Endothelial cell of umbilical vein (primary cell): ENCODE measurements at regions not wholly inside any gene's neighbourhood (a gene's known extent, or its start where the extent isn't known, plus 50 kb on each side); places are given as distances from the start of the nearest gene placed in this dataset.

Experiments used
- BruUV-seq: library from RNA; stranded (reverse); fragments of 400-500 nt; replicated peaks from 2 replicates; lab custom pipeline; 2021; lab: Mats Ljungman, UMichigan
- CTCF ChIA-PET: fragments of 300-600, 350-600 bp; sonication (Branson Sonifier 250); formaldehyde crosslinking; loops from one replicate; lab custom pipeline; 2021; ENCODE audit warnings: antibody characterized with exemption, inconsistent platforms; lab: Charles Lee
- POLR2A ChIA-PET: fragments of 300-600, 350-600 bp; sonication (Branson Sonifier 250); formaldehyde crosslinking; loops from one replicate; lab custom pipeline; 2021; ENCODE audit warnings: antibody characterized with exemption, inconsistent platforms; lab: Charles Lee
- DNase-seq: peaks from one replicate; pipeline ENCODE4 v3.0.0-alpha.2; 2011; ENCODE audit warnings: low read depth, low spot score
- FAIRE-seq: peaks from 2 replicates; lab custom pipeline; 2011; peaks lifted over from hg19 to GRCh38; lab: Jason Lieb, UNC
- H2AFZ ChIP-seq: 2 replicates; pipeline ENCODE4 v1.6.0; 2012; ENCODE audit warnings: low read depth, low read length, control low read depth, inconsistent platforms
- H3K27ac ChIP-seq: 2 replicates; pipeline ENCODE4 v1.5.1; 2011; ENCODE audit warnings: low read depth, mild to moderate bottlenecking, control low read depth, low read length, moderate library complexity; ENCODE audit not compliant: insufficient read depth
- H3K27me3 ChIP-seq, 2 experiments: 2 replicates each; pipeline versions ENCODE4 v1.6.0 to v1.6.1; 2011; ENCODE audit warnings: low read length in 2 of 2, mixed read lengths in 1 of 2; ENCODE audit not compliant: control insufficient read depth in 2 of 2, insufficient read depth in 2 of 2
- H3K36me3 ChIP-seq, 2 experiments: 2 replicates in 1 of 2; 3 replicates in 1 of 2; pipeline ENCODE4 v1.5.1; 2011; ENCODE audit warnings: low read length in 2 of 2, mild to moderate bottlenecking in 1 of 2, moderate library complexity in 1 of 2; ENCODE audit not compliant: control insufficient read depth in 2 of 2, insufficient read depth in 2 of 2; ENCODE audit errors: extremely low read depth in 1 of 2
- H3K4me1 ChIP-seq: 3 replicates; pipeline ENCODE4 v1.5.1; 2011; ENCODE audit warnings: mild to moderate bottlenecking, low read length; ENCODE audit not compliant: control insufficient read depth, insufficient read depth; ENCODE audit errors: extremely low read depth
- H3K4me2 ChIP-seq: 2 replicates; pipeline ENCODE4 v1.6.1; 2011; ENCODE audit warnings: low read length, control low read depth, mixed read lengths; ENCODE audit not compliant: insufficient read depth
- H3K4me3 ChIP-seq, 3 experiments: fragments of 200-600 bp in 1 of 3; sonication (generic), shearing (Covaris generic) in 1 of 3; replicated peaks in 1 of 3; 2 replicates each; pipeline ENCODE4 v1.5.1; 2011 to 2016; ENCODE audit warnings: control low read depth in 3 of 3, low read length in 3 of 3, mild to moderate bottlenecking in 2 of 3, inconsistent platforms in 1 of 3, low read depth in 1 of 3, moderate library complexity in 1 of 3; ENCODE audit not compliant: insufficient read depth in 1 of 3
- H3K79me2 ChIP-seq: 2 replicates; pipeline ENCODE4 v1.6.0; 2012; ENCODE audit warnings: low read length, inconsistent platforms; ENCODE audit not compliant: control insufficient read depth, insufficient read depth
- H3K9ac ChIP-seq: replicated peaks from 2 replicates; pipeline ENCODE3; 2011; ENCODE audit warnings: low read length, control low read depth; ENCODE audit not compliant: insufficient read depth; ENCODE audit errors: extremely low read depth
- H3K9me1 ChIP-seq: replicated peaks from 3 replicates; pipeline ENCODE4 v1.6.0; 2011; ENCODE audit warnings: mild to moderate bottlenecking, low read length; ENCODE audit not compliant: control insufficient read depth, insufficient read depth; ENCODE audit errors: extremely low read depth
- H3K9me3 ChIP-seq: replicated peaks from 2 replicates; pipeline ENCODE4 v1.5.1; 2012; ENCODE audit warnings: low read length, inconsistent platforms; ENCODE audit not compliant: control insufficient read depth, insufficient read depth
- H4K20me1 ChIP-seq: replicated peaks from 2 replicates; pipeline ENCODE3; 2011; ENCODE audit warnings: mild to moderate bottlenecking, low read length; ENCODE audit not compliant: control insufficient read depth, insufficient read depth; ENCODE audit errors: extremely low read depth
- EZH2 ChIP-seq: IDR thresholded peaks from 2 replicates; pipeline ENCODE4 v1.6.1; 2012; ENCODE audit warnings: borderline replicate concordance, low read depth, mild to moderate bottlenecking, moderate library complexity, low read length, inconsistent platforms; ENCODE audit not compliant: severe bottlenecking
- FOS ChIP-seq: IDR thresholded peaks from 2 replicates; pipeline ENCODE4 v1.6.1; 2011; ENCODE audit warnings: mild to moderate bottlenecking, low read length, moderate library complexity, borderline replicate concordance; ENCODE audit not compliant: insufficient read depth
- GATA2 ChIP-seq: IDR thresholded peaks from 2 replicates; pipeline ENCODE4 v1.7.0; 2011; ENCODE audit warnings: low read depth, mild to moderate bottlenecking, moderate library complexity, mixed read lengths, low read length; ENCODE audit not compliant: insufficient read length, insufficient read depth
- JUN ChIP-seq: IDR thresholded peaks from 2 replicates; pipeline ENCODE4 v1.6.1; 2011; ENCODE audit warnings: borderline replicate concordance, low read depth; ENCODE audit not compliant: insufficient read length, insufficient read depth
- MYC ChIP-seq: IDR thresholded peaks from one replicate; pipeline ENCODE4 v1.6.1; 2011; ENCODE audit warnings: mild to moderate bottlenecking, low read depth, low read length
- POLR2A ChIP-seq: IDR thresholded peaks from 2 replicates; pipeline ENCODE4 v1.6.1; 2012; ENCODE audit warnings: low read depth, mild to moderate bottlenecking, control low read depth, low read length
- POLR2AphosphoS5 ChIP-seq: IDR thresholded peaks from 2 replicates; pipeline ENCODE4 v1.6.1; 2012; ENCODE audit warnings: low read depth, mild to moderate bottlenecking, control low read depth, low read length, moderate library complexity; ENCODE audit not compliant: insufficient read depth
- dilution Hi-C: fragments of 300-500 bp; cut with MboI; formaldehyde crosslinking; loops from one replicate; pipeline ENCODE4 v1.15.0; 2019; ENCODE audit warnings: low sequenced_read_pairs; ENCODE audit not compliant: extremely low pct_ligation_motif_present
- intact Hi-C: fragments of 100-400 bp; cut with micrococcal nuclease; formaldehyde crosslinking; loops from one replicate; pipeline ENCODE4 v1.10.0; 2022
- TF ChIP-seq, protein P1 (sequence below), 2 donors: IDR thresholded peaks; 1 replicate in 1 of 2; 2 replicates in 1 of 2; pipeline ENCODE4 v1.5.1; 2011; ENCODE audit warnings: low read length in 2 of 2, mild to moderate bottlenecking in 2 of 2, moderate library complexity in 2 of 2, control low read depth in 1 of 2, inconsistent platforms in 1 of 2, low read depth in 1 of 2; ENCODE audit not compliant: insufficient read depth in 1 of 2; ENCODE audit errors: extremely low read depth in 1 of 2
- TF ChIP-seq, protein P2 (sequence below): IDR thresholded peaks from 2 replicates; pipeline ENCODE4 v1.6.1; 2011; ENCODE audit not compliant: insufficient read depth, insufficient read length

DNA sequence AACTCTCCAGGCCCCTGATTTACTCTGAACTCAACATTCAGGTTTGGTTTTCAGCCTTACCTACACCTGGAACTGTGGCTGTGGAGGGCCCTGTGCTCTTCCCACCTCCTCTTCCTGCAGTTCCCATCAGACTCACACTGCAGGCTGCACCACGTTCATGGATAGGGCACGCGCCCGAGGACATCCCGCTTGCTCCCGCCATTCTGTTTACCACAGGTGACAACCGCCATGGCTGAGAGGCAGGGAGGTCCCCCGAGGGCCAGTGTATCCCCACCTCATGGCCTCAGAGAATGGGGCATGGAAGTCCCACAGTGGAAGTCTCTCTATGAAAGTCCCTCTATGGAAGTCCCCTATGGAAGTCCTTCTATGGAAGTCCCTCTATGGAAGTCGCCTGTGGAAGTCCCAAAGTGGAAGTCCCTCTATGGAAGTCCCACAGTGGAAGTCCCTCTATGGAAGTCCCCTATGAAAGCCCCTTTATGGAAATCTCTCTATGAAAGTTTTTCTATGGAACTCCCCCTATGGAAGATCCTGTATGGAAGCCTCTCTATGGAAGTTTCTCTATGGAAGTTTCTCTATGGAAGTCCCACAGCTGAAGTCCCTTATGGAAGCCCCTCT is 358.4 kb upstream of the SALL3 start:
- intact Hi-C loops: no loop called here
- no TSS peak for BruUV-seq
- no peaks in the 10 kb centered on the region for H3K9me1 ChIP-seq
- H3K9ac ChIP-seq: no peak overlapping the region
- no peaks in the 10 kb centered on the region for H3K27me3 ChIP-seq
- ChIA-PET CTCF (no interaction called here), POLR2A (no interaction called here)
- no peaks in the 10 kb centered on the region for H3K36me3 ChIP-seq
- dilution Hi-C loops: no loop called here
- TF ChIP-seq, protein P1, sequence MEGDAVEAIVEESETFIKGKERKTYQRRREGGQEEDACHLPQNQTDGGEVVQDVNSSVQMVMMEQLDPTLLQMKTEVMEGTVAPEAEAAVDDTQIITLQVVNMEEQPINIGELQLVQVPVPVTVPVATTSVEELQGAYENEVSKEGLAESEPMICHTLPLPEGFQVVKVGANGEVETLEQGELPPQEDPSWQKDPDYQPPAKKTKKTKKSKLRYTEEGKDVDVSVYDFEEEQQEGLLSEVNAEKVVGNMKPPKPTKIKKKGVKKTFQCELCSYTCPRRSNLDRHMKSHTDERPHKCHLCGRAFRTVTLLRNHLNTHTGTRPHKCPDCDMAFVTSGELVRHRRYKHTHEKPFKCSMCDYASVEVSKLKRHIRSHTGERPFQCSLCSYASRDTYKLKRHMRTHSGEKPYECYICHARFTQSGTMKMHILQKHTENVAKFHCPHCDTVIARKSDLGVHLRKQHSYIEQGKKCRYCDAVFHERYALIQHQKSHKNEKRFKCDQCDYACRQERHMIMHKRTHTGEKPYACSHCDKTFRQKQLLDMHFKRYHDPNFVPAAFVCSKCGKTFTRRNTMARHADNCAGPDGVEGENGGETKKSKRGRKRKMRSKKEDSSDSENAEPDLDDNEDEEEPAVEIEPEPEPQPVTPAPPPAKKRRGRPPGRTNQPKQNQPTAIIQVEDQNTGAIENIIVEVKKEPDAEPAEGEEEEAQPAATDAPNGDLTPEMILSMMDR (IDR thresholded peaks at IDR 0.05; ENCODE audit: extremely low read depth in 1 of 2, insufficient read depth in 1 of 2, low read depth in 1 of 2, low read length in 2 of 2): no peak
- TF ChIP-seq POLR2AphosphoS5 (no peak), MYC (no peak), EZH2 (no peak), JUN (no peak), GATA2 (no peak), POLR2A (no peak), FOS (no peak)
- TF ChIP-seq, protein P2, sequence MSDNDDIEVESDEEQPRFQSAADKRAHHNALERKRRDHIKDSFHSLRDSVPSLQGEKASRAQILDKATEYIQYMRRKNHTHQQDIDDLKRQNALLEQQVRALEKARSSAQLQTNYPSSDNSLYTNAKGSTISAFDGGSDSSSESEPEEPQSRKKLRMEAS: no peak
- H3K9me3 ChIP-seq: peaks cover 2% of the 10 kb centered on the region
- no peaks in the 10 kb centered on the region for H3K4me1 ChIP-seq
- no peak overlapping the region for H3K27ac ChIP-seq
- H3K79me2 ChIP-seq: no peaks in the 10 kb centered on the region
- DNase-seq (no peak), FAIRE-seq (no peak)
- H2AFZ ChIP-seq: no peak overlapping the region
- H3K4me3 ChIP-seq: no peak overlapping the region
- H3K4me2 ChIP-seq: no peak overlapping the region
- H4K20me1 ChIP-seq: no peaks in the 10 kb centered on the region
